Activated T-cell treated with anti-CD3 and anti-CD28 coated beads for 4 hours (primary cell): ENCODE measurements at regions not wholly inside any gene's neighbourhood (a gene's known extent, or its start where the extent isn't known, plus 50 kb on each side); places are given as distances from the start of the nearest gene placed in this dataset.
"Not testable (repeated sequence)": the region's sequence is repeated elsewhere in the genome, so short reads cannot be mapped to it uniquely, and the experiment has no call there.

Experiments
- DNase-seq: peaks from one replicate; pipeline ENCODE4 v3.0.0-alpha.2; 2020

GRCh38 chr10:3881622-3882021 lies 96.6 kb upstream of the KLF6 start:
- DNase-seq: no peak

GRCh38 chr10:3879073-3879472 lies 94.1 kb upstream of the KLF6 start:
- DNase-seq: no peak

GRCh38 chr10:3877211-3878000 lies 92.4 kb upstream of the KLF6 start:
- DNase-seq: no peak

- no peak for DNase-seq
Observed at GRCh38 chr10:3876350-3876962, 91.4 kb upstream of the KLF6 start.

- no peak for DNase-seq
Observed at GRCh38 chr10:3875842-3876235, 90.8 kb upstream of the KLF6 start.

GRCh38 chr10:3874990-3875841 lies 90.2 kb upstream of the KLF6 start:
- DNase-seq: no peak

GRCh38 chr10:3874610-3874989 lies 89.6 kb upstream of the KLF6 start:
- DNase-seq: not testable (repeated sequence)

- DNase-seq: no peak
Observed at GRCh38 chr10:3873728-3874461, 88.9 kb upstream of the KLF6 start.

GRCh38 chr10:3872712-3873329 lies 87.8 kb upstream of the KLF6 start:
- no peak for DNase-seq

GRCh38 chr10:3871424-3871996 lies 86.5 kb upstream of the KLF6 start:
- DNase-seq: no peak

- no peak for DNase-seq
Observed at GRCh38 chr10:3869036-3869435, 84.0 kb upstream of the KLF6 start.

GRCh38 chr10:3868271-3868664 lies 83.3 kb upstream of the KLF6 start:
- DNase-seq: no peak

GRCh38 chr10:3867454-3868270 lies 82.7 kb upstream of the KLF6 start:
- no peak for DNase-seq

GRCh38 chr10:3866332-3866731 lies 81.3 kb upstream of the KLF6 start:
- DNase-seq: no peak

GRCh38 chr10:3865565-3865964 lies 80.6 kb upstream of the KLF6 start:
- DNase-seq: no peak

GRCh38 chr10:3861795-3862194 lies 76.8 kb upstream of the KLF6 start:
- DNase-seq: no peak

GRCh38 chr10:3858051-3858845 lies 73.2 kb upstream of the KLF6 start:
- no peak for DNase-seq

GRCh38 chr10:3857318-3857717 lies 72.3 kb upstream of the KLF6 start:
- DNase-seq: no peak

GRCh38 chr10:3856593-3856992 lies 71.6 kb upstream of the KLF6 start:
- DNase-seq: no peak

GRCh38 chr10:3853547-3854303 lies 68.7 kb upstream of the KLF6 start:
- DNase-seq: no peak
